ENCODE measurements at regions not wholly inside any gene's neighbourhood (a gene's known extent, or its start where the extent isn't known, plus 50 kb on each side); places are given as distances from the start of the nearest gene placed in this dataset.
"Not testable (repeated sequence)": the region's sequence is repeated elsewhere in the genome, so short reads cannot be mapped to it uniquely, and the experiment has no call there.

GRCh38 chr5:102048940-102049339, 247.1 kb downstream of the SLCO4C1 start:
- DNase-seq (ENCODE audit: low read depth) = no peak

DNA sequence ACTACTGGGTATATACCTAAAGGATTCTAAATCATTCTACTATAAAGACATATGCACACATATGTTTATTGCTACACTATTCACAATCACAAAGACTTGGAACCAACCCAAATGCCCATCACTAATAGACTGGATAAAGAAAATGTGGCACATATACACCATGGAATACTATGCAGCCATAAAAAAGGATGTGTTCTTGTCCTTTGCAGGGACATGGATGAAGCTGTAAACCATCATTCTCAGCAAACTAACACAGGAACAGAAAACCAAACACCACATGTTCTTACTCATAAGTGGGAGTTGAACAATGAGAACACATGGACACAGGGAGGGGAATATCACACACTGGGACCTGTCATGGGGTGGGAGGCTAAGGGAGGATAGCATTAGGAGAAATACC, 249.0 kb downstream of the SLCO4C1 start:
- DNase-seq (ENCODE audit: low read depth) = not testable (repeated sequence)

DNA sequence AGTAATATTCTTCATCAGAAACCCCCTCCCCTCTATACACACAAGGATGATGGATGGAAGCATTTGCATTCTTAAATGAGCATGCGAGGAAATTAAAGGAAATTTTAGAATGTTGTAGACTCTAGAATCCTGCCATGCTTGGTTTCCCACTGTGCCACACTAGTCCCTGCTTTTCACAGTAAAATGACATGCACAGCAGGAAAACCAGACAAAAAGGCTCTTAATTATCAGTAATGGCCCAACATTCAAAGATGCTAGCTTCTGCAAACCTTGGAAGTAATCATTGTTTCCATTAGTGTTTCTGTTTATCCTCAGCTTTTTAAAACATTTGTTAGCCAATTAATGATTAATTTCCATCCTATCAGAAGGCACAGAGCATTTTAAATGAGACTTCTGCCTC, 255.8 kb downstream of the SLCO4C1 start:
- DNase-seq (ENCODE audit: low read depth) = no peak

DNA sequence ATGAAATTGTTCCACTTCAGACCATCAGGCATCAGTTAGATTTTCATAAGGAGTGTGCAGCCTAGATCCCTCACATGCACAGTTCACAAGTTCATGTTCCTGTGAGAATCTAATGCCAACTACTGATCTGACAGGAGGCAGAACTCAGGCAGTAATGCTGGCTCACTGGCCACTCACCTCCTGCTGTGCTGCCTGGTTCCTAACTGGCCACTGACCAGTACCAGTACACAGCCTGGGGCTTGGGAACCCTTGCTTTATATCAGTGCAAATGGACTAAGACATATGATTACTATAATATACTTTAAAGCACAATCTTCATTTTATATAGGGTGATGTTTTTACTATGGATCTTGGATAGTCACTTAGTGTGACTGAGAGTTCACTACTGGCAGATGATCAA, 259.2 kb downstream of the SLCO4C1 start:
- DNase-seq (ENCODE audit: low read depth) = no peak

- DNase-seq (ENCODE audit: low read depth) = no peak
Measured at GRCh38 chr5:102031711-102032110, 264.4 kb downstream of the SLCO4C1 start.

GRCh38 chr5:102018690-102019089, 277.4 kb downstream of the SLCO4C1 start:
- DNase-seq (ENCODE audit: low read depth) = no peak

- no peak for DNase-seq (ENCODE audit: low read depth)
Measured at GRCh38 chr5:102018279-102018678, 277.8 kb downstream of the SLCO4C1 start.

DNA sequence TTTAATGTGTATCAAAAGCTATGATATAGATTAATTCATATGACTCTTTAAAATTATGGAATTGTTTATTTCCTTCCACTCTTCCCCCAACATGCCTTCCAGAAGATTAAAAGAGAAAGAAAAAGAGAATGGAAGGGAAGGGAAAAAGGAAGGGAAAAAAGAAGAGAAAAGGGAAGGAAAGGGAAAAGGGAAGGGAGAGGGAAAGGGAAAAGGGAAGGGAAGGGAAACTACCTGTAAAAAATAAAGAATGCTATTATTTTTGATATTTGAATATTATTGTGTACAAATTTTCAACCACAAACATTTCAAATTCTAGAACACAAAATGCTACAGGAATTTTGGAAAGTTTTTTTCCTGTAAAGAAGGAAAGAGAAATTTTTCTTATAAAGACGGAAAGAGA, 281.7 kb downstream of the SLCO4C1 start:
- no peak for DNase-seq (ENCODE audit: low read depth)

GRCh38 chr5:102010644-102011043, 285.4 kb downstream of the SLCO4C1 start:
- no peak for DNase-seq (ENCODE audit: low read depth)

DNA sequence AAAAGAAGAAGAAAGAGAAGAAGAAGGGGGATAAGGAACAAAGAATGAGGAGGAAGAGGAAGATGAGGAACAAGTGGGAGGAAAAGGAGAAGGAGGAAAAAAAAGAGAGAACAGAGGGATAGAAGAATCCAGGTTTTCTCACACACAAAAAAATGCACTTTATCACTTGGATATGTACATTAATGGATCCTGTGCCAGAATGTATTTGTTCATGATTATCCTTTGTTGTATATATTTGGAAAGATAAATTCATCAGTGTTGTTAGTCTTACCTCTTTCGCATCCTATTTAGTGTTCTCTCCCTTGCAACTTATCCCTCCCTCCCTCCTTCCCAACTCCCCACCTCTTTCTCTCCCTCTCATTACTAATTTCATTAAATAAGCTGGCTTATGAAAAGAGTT, 298.8 kb downstream of the SLCO4C1 start:
- DNase-seq (ENCODE audit: low read depth) = no peak

DNA sequence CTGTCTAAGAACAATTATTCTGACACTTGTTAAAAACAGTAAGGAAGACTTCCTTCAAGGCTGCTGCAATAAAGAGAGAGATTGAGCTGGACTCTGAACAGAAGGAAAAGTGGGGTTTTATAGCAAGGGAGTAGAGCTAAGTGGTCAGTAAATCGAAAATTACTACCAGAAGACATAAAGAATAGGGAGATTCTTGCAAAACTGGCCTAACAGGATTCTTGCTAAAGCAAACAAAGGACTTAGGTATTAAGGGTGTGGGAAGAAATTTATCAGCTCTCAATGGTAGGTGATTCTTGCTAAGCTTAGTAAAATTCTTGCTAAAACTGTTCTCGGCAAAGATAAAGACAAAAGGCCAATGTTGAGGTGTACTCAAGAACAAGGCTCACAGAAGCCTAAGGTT, 300.5 kb downstream of the SLCO4C1 start:
- no peak for DNase-seq (ENCODE audit: low read depth)

- DNase-seq (ENCODE audit: low read depth) = no peak
Measured at GRCh38 chr5:101991486-101991885, 304.6 kb downstream of the SLCO4C1 start.

GRCh38 chr5:101989659-101990058, 306.4 kb downstream of the SLCO4C1 start:
- no peak for DNase-seq (ENCODE audit: low read depth)

DNA sequence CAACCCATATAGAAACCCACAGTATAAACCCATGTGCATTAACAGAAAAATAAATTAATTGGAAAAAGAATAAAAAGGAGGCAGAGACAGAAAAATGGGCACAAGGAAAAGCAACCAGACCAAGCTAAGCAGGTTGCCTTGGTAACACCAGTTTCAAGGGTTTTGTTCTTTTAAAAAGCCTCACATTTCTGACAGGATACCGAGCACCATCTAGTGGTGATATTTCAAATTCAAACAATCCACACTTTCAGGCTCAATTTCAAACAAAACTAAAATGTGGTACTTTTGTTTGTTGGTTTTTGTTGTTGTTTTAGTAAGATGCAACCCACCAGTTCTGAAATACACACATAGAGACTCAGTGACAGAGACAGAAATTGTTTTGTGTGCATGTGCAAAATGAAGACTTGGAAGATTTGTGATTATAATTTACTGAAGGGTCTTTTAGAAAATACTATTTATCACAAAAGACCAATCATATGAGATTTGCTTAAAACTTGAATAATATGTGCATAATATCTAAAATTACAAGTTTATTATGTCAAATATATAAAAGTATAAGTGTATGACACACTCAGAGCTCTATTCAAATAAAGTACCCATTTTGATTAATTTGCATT, 318.2 kb downstream of the SLCO4C1 start:
- DNase-seq (ENCODE audit: low read depth) = peak; percentile 25

DNA sequence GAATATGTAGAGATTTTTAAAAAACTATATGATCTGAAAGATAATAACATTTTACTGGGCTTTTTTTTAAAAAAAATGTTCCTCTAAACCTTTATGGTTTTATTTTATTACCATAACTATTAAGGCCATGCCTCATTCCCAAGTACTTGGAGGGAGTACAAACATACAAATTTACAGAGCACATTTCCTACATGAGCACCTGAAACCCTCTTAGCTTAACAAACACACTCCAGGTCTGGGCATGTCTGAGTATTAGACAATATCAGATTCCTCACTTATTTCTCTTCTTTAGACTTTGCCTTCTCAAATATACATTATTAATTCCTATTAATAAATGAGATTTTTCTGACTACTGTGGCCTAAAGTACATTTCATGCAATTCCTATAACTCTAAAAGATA, 319.2 kb downstream of the SLCO4C1 start:
- no peak for DNase-seq (ENCODE audit: low read depth)

GRCh38 chr5:101969742-101970141, 326.3 kb downstream of the SLCO4C1 start:
- no peak for DNase-seq (ENCODE audit: low read depth)

- DNase-seq (ENCODE audit: low read depth) = no peak
Measured at GRCh38 chr5:101966476-101966875, 329.6 kb downstream of the SLCO4C1 start.

DNA sequence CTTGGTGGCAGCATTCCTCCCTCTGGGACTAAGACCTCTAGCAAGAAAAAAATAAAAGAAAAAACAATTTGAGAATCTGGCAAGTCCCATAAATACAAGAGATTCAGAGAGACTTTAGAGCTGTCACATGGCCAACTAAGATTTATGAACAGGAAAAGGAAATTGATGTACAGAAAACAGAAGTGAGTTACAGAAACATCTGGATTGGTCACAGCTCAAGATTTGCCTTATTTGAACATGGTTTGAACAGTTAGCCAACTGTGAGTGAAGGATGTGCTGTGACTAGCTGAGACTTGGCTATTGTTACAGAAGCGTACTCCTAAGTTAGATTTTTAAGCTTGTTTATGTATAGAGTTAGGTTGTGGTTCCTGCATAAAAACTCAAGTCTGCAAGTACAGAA, 340.2 kb downstream of the SLCO4C1 start:
- no peak for DNase-seq (ENCODE audit: low read depth)

DNA sequence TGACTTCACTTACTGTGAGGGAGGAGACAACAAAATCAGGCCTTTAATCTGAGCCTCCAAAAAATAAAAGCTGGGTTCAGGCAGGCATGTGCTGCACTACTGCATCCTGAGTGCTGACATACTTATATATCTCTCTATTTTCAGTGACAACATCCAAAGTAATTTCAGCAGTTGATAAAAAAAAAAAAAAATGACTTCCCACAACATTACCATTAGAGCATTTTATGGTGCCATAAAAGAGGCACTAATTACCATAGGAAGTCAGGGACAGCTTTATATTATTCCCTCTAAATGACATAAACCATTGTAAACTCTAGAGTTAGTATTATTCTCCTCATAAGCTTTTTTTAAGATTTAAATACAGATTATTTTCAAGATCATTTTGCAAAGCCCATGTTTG, 346.1 kb downstream of the SLCO4C1 start:
- no peak for DNase-seq (ENCODE audit: low read depth)

DNA sequence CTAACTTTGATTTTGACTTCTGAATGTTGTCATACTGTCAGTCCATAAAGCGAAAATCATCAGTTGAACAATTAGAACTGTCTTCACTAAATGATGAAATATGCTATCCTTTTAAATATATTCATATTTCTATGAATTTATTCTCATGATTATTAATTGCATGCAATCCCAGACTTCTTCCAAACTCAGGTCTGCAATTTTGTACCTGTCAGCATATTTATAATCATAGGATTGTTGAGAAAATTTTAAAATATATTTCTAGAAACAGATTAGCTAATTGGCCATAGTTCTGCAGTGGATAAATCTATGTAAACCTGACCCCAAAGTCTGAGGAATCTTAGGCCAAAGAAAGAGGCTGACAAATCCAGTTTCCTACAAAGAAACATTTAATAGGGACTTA, 347.5 kb downstream of the SLCO4C1 start:
- no peak for DNase-seq (ENCODE audit: low read depth)

GRCh38 chr5:101943784-101944183, 352.3 kb downstream of the SLCO4C1 start:
- DNase-seq (ENCODE audit: low read depth) = no peak

- DNase-seq (ENCODE audit: low read depth) = peak; percentile 1
Measured at GRCh38 chr5:101942321-101942882, 353.7 kb downstream of the SLCO4C1 start.

- no peak for DNase-seq (ENCODE audit: low read depth)
Measured at GRCh38 chr5:101937041-101937440, 359.0 kb downstream of the SLCO4C1 start.

- no peak for DNase-seq (ENCODE audit: low read depth)
Measured at GRCh38 chr5:101935086-101935485, 361.0 kb downstream of the SLCO4C1 start.
